Keratinocyte (primary cell): ENCODE measurements at regions not wholly inside any gene's neighbourhood (a gene's known extent, or its start where the extent isn't known, plus 50 kb on each side); places are given as distances from the start of the nearest gene placed in this dataset.

Source experiments
- DNase-seq: peaks from one replicate; pipeline ENCODE4 v3.0.0-alpha.2; 2011; ENCODE audit warnings: low read depth, missing footprints, low spot score
- FAIRE-seq: peaks from 2 replicates; lab custom pipeline; 2011; peaks lifted over from hg19 to GRCh38; lab: Jason Lieb, UNC
- H2AFZ ChIP-seq: 2 replicates; pipeline ENCODE4 v1.6.0; 2012; ENCODE audit warnings: low read length, control low read depth, inconsistent platforms; ENCODE audit not compliant: control insufficient read depth
- H3K27ac ChIP-seq: 2 replicates; pipeline ENCODE4 v1.5.1; 2011; ENCODE audit warnings: low read length; ENCODE audit not compliant: control insufficient read depth, insufficient read depth
- H3K27me3 ChIP-seq: 3 replicates; pipeline ENCODE4 v1.6.0; 2011; ENCODE audit warnings: low read length; ENCODE audit not compliant: control insufficient read depth, insufficient read depth; ENCODE audit errors: extremely low read depth
- H3K36me3 ChIP-seq, 2 experiments: 2 replicates in 1 of 2; 3 replicates in 1 of 2; pipeline ENCODE4 v1.5.1; 2011; ENCODE audit warnings: low read length in 2 of 2, mild to moderate bottlenecking in 1 of 2; ENCODE audit not compliant: control insufficient read depth in 2 of 2, insufficient read depth in 2 of 2; ENCODE audit errors: extremely low read depth in 1 of 2
- H3K4me1 ChIP-seq: 3 replicates; pipeline ENCODE4 v1.5.1; 2011; ENCODE audit warnings: low read length; ENCODE audit not compliant: control insufficient read depth, insufficient read depth; ENCODE audit errors: extremely low read depth
- H3K4me2 ChIP-seq: 3 replicates; pipeline ENCODE4 v1.6.0; 2011; ENCODE audit warnings: low read depth, low read length; ENCODE audit not compliant: control insufficient read depth, insufficient read depth; ENCODE audit errors: extremely low read depth
- H3K4me3 ChIP-seq, 3 experiments: fragments of 200-600 bp in 1 of 3; sonication (generic) in 1 of 3; 2 replicates in 2 of 3; 3 replicates in 1 of 3; pipeline ENCODE4 v1.5.1; 2011 to 2016; ENCODE audit warnings: low read length in 3 of 3, mild to moderate bottlenecking in 3 of 3, control low read depth in 2 of 3, inconsistent platforms in 1 of 3, low read depth in 1 of 3, mixed read lengths in 1 of 3, mixed run types in 1 of 3, moderate library complexity in 1 of 3; ENCODE audit not compliant: control insufficient read depth in 2 of 3, insufficient read depth in 2 of 3; ENCODE audit errors: extremely low read depth in 1 of 3
- H3K79me2 ChIP-seq: 2 replicates; pipeline ENCODE4 v1.6.0; 2012; ENCODE audit warnings: low read length; ENCODE audit not compliant: control insufficient read depth, insufficient read depth
- H3K9ac ChIP-seq: 3 replicates; pipeline ENCODE4 v1.6.0; 2011; ENCODE audit warnings: low read length; ENCODE audit not compliant: control insufficient read depth, insufficient read depth; ENCODE audit errors: extremely low read depth
- H3K9me1 ChIP-seq: 3 replicates; pipeline ENCODE4 v1.6.0; 2011; ENCODE audit warnings: low read length; ENCODE audit not compliant: control insufficient read depth, insufficient read depth; ENCODE audit errors: extremely low read depth
- H3K9me3 ChIP-seq: 2 replicates; pipeline ENCODE4 v1.5.1; 2012; ENCODE audit warnings: low read depth, low read length; ENCODE audit not compliant: control insufficient read depth
- H4K20me1 ChIP-seq: 3 replicates; pipeline ENCODE4 v1.6.0; 2011; ENCODE audit warnings: low read length; ENCODE audit not compliant: control insufficient read depth, insufficient read depth; ENCODE audit errors: extremely low read depth
- CTCF ChIP-seq, 3 experiments: IDR thresholded peaks in 1 of 3; conservative IDR thresholded peaks in 1 of 3; optimal IDR thresholded peaks in 1 of 3; 2 replicates in 2 of 3; 3 replicates in 1 of 3; pipeline versions ENCODE3 to v1.5.1; 2011; ENCODE audit warnings: low read length in 3 of 3, mild to moderate bottlenecking in 3 of 3, moderate library complexity in 2 of 3, control low read depth in 1 of 3, inconsistent platforms in 1 of 3; ENCODE audit not compliant: insufficient read depth in 2 of 3; ENCODE audit errors: extremely low read depth in 1 of 3
- EZH2 ChIP-seq: IDR thresholded peaks from one replicate; pipeline ENCODE4 v1.6.1; 2012; ENCODE audit warnings: inconsistent platforms, mild to moderate bottlenecking, low read length, moderate library complexity
- dilution Hi-C: fragments of 300-500 bp; cut with MboI; formaldehyde crosslinking; loops from one replicate; pipeline ENCODE4 v1.7.0; 2020; ENCODE audit warnings: low sequenced_read_pairs; ENCODE audit not compliant: extremely low pct_ligation_motif_present

- dilution Hi-C loops = no loop called here
- DNase-seq (no peak), FAIRE-seq (no peak)
- no peaks in the 10 kb centered on the region for H3K9me1 ChIP-seq
- H4K20me1 ChIP-seq = no peaks in the 10 kb centered on the region
- no peak overlapping the region for H3K4me3 ChIP-seq
- no peaks in the 10 kb centered on the region for H3K36me3 ChIP-seq
- no peak overlapping the region for H2AFZ ChIP-seq
- H3K27me3 ChIP-seq = no peaks in the 10 kb centered on the region
- H3K9ac ChIP-seq = no peak overlapping the region
- TF ChIP-seq CTCF (optimal IDR thresholded peaks at IDR 0.05 in 1 of 3, IDR thresholded peaks at IDR 0.05 in 1 of 3, conservative IDR thresholded peaks at IDR 0.05 in 1 of 3; ENCODE audit: extremely low read depth in 1 of 3, insufficient read depth in 2 of 3, low read length in 3 of 3) (no peak), EZH2 (no peak)
- H3K9me3 ChIP-seq = no peaks in the 10 kb centered on the region
- no peak overlapping the region for H3K4me2 ChIP-seq
- no peaks in the 10 kb centered on the region for H3K79me2 ChIP-seq
- no peak overlapping the region for H3K27ac ChIP-seq
- H3K4me1 ChIP-seq = no peaks in the 10 kb centered on the region
These were observed 259.0 kb downstream of the LOXHD1 start for GRCh38 chr18:46398005-46398404.

GRCh38 chr18:46398625-46399024 is 258.4 kb downstream of the LOXHD1 start:
- H3K27ac ChIP-seq = no peak overlapping the region
- no peaks in the 10 kb centered on the region for H3K4me1 ChIP-seq
- no peaks in the 10 kb centered on the region for H3K9me3 ChIP-seq
- H3K9me1 ChIP-seq = no peaks in the 10 kb centered on the region
- H3K4me3 ChIP-seq = no peak overlapping the region
- no peak for TF ChIP-seq EZH2
- TF ChIP-seq CTCF (optimal IDR thresholded peaks at IDR 0.05 in 1 of 3, IDR thresholded peaks at IDR 0.05 in 1 of 3, conservative IDR thresholded peaks at IDR 0.05 in 1 of 3; ENCODE audit: extremely low read depth in 1 of 3, insufficient read depth in 2 of 3, low read length in 3 of 3) = no peak
- H3K4me2 ChIP-seq = no peak overlapping the region
- H3K27me3 ChIP-seq = no peaks in the 10 kb centered on the region
- no peaks in the 10 kb centered on the region for H3K79me2 ChIP-seq
- no peak for DNase-seq
- dilution Hi-C loops = no loop called here
- no peak overlapping the region for H3K9ac ChIP-seq
- H2AFZ ChIP-seq = no peak overlapping the region
- no peaks in the 10 kb centered on the region for H4K20me1 ChIP-seq
- no peak for FAIRE-seq
- no peaks in the 10 kb centered on the region for H3K36me3 ChIP-seq
